NCI-H510A (cell line): ENCODE measurements at regions not wholly inside any gene's neighbourhood (a gene's known extent, or its start where the extent isn't known, plus 50 kb on each side); places are given as distances from the start of the nearest gene placed in this dataset.
"Not testable (repeated sequence)": the region's sequence is repeated elsewhere in the genome, so short reads cannot be mapped to it uniquely, and the experiment has no call there.

ENCODE experiments used
- DNase-seq: peaks from one replicate; lab custom pipeline; 2025; lab: John Stamatoyannopoulos, UW

GRCh38 chr21:16218682-16219343, 489.0 kb downstream of the USP25 start:
- DNase-seq: no peak

DNA sequence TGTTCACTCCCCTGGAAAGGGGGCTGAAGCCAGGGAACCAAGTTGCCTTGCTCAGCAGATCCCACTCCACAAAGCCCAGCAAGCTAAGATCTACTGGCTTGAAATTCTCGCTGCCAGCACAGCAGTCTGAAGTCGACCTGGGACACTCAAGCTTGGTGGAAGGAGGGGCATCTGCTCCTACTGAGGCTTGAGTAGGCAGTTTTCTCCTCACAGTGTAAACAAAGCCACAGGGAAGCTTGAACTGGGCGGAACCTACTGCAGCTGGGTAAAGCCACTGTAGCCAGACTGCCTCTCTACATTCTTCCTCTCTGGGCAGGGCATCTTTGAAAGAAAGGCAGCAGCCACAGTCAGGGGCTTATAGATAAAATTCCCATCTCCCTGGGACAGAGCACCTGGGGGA, 495.0 kb downstream of the USP25 start:
- not testable (repeated sequence) for DNase-seq

DNA sequence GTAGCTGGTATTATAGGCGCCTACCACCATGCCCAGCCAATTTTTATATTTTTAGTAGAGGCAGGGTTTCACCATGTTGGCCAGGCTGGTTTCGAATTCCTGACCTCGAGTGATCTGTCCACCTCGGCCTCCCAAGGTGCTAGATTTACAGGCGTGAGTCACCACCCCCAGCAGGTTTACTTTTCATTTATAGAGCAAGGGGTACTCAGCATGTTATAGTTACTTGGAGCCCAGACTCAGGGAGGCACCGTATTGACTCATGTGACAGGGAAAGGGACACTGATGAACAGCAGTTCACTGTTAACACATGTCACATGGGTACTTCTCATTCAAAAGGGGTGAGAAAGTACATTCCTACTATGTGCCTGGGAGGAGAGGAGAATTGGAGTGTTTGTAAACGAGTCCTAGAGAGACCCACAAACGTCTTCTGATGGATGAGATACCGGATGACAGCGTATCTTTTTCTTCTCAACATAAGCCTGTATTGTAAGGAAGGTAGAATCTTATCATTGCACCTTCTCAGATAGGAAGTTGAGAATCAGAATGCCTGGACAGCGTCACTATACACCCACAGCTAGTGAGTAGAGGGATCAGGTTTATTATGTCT, 510.0 kb downstream of the USP25 start:
- DNase-seq: no peak

- DNase-seq: no peak
These were observed 511.2 kb downstream of the USP25 start for GRCh38 chr21:16241016-16241415.

DNA sequence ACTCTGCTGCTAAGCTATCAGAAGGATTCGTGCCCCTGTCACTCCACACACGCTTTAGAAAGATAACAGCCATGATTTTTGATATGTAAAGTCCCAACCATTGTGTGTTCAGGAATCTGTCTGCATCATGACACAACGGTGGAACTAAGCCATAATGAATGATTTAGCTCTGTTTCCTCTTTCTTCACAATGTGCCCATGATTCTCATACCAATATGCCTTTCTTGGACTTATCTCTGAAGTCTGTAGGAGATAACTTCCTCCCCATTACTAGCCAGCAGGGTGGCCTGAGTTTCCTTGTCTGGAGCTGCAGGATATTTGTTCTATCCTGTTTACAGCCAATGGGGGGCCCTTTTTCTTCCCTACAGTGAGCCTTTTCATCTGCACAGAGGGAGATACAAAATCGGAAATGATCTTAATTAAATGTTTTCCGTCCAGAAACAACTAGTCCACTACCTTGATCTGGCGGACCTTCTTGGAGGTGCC, 511.7 kb downstream of the USP25 start:
- no peak for DNase-seq

DNA sequence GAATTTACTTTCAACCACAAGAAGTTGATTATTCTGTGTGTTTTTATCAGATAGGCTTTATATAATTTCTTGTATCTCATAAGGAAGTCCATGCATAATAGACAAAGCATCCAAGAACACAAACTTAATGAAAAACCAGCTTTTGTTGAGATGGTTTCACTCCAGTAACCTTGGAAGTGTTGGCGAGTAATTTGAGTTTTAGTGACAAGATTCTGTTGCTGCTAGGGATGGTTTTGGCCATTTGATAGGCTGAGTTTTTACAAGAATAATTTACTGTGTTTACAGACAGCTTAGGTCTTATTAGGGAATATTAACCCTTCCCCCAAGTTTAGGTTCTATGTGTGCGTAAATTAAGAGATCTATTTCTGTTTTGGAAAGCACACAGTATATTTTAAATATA, 513.6 kb downstream of the USP25 start:
- no peak for DNase-seq

GRCh38 chr21:16248705-16249104, 518.9 kb downstream of the USP25 start:
- no peak for DNase-seq

DNA sequence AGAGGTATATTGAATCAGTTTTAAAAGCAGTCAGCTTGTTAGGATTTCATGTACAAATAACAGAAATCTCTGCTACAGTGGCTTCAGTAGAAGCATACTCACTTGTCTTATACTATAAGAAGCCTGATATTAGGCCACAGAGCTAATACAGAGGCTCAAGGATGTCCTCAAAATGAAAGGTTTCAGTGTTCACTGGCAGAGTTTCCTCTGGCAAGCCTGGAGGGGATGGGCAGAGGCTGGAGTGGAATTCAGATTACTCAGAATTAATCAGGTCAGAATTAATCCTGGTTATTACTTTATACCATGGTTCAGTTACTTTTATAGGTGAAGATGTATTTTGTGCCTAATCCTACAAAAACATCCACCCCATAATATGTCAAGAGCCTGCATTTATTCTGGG, 520.5 kb downstream of the USP25 start:
- DNase-seq: no peak

DNA sequence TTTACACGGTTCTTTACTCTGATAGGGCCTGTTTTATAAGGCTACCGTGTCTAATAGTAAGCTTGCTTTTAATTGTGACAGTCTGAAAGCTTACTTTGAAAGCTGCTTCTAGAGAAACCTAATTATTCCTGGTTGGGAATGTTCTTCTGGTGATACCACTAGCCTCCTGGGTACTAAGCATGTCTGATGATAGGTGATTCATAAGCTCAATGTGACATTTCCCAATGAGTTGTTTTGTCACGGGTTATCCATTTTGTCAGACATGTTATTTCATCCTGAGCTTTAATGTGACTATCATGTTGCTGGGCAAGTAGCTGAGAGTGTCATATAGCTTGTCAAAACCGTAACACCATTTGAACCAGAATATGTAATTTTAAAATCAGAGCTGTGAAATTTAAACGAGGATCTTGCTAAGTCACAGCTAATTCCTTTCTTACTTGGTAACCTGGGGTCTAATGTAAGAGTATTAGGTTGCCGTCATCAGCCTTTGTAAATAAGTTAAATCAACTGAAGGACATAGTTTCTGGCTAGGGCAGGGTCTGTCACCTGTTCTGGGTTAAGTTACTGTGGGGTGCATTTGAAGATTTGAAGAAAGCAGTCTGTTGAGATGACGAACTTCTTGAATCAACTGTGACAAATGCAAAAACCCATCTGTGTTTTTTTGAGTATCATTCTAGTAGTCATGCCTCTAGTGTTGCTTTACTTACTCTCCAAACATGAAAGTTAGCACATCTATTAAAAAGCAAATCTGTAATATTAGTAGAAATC, 529.2 kb downstream of the USP25 start:
- no peak for DNase-seq

DNA sequence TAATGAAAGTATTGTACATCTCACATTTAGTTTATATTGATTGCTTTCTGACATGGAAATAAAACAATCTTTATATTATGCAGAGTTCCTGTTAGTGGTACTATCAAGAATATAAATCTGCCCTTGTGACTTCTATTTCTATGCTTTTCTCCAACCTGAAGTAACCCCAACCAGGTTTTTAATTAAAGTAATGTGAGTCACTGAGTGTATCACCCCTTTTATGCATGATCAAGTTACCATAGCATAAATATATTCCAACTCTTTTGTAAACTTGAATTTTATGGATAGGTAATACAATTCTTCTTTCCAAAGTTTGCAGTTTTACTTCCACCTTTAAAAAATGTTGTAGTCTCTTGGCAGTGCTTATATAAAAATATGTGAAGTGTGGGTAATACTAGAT, 532.3 kb downstream of the USP25 start:
- DNase-seq: no peak

GRCh38 chr21:16264319-16264718, 534.5 kb downstream of the USP25 start:
- no peak for DNase-seq

DNA sequence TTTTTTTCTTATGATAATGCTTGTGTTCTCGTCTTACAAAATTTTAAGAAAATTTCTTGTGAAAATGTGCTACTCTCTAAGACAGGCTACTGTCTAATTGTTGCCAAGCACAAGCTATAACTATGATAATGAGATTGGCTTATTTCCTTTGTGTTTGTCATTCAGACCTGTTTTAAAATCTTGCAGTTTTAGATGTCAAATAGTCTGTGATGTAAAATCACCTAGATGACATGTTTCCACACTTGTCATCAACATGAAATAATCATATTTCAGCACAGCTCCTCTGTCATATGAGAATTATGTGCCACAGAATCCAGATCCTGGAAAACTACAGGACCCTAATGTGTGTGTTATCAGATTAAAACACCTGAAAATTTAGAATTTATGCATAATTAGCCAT, 539.7 kb downstream of the USP25 start:
- DNase-seq: no peak

DNA sequence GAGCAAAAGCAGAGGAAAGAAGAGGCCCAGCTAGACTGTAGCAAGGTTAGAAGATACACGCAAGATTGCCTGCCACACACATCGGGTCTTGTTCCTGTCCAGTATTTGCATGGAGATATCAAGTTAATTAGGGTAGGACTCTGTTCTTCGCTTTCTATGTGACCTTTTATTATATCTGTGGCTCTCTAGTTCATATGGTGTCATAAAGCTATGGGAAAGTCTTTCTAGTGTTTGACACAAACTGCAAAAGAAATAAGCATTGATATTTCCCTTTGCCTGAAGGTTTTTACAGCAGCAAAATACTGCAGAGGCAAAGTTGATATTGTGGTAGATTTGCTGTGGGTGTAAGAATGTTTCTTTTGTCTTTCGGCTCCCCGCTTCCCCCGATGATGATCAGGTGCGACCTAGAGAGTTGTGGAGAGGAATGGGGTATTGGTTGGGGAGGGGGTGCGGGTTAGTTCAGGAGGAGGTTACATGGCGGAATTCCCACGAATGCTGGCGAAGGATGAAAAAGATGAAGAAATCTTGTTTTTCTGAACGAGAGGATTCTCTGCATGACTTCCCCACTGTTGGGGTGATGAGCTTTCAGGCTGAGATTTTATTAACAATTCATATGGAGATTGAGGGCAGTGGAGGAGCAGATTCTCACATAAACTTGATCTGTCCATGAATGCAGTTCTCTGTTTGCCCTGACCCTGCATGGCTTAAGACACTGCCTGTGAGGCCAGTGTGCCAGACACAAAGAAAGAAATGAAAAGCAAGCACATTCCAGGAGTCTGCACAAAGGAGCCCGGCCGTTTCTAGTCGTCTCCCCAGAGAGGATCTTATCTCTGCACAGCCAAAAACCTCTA, 550.2 kb downstream of the USP25 start:
- no peak for DNase-seq

DNA sequence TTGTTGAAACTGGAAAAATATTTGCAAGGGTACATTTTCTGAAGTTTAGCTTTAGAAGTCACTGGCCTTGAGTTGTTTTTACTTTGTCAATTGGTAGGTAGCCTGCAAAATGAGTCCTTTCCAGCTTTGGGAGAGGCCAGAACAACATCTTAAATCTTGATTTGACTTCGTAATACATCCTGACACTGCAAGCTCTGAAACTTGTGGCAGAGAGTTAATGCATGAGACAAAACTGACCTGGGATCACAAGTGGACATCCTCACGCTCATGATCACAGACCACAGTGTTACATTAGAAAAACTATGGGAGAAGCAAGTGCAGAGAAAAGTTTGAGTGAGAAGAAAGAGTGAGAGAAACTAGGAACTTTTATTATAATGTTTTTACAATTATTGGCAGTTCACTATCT, 550.9 kb downstream of the USP25 start:
- no peak for DNase-seq

DNA sequence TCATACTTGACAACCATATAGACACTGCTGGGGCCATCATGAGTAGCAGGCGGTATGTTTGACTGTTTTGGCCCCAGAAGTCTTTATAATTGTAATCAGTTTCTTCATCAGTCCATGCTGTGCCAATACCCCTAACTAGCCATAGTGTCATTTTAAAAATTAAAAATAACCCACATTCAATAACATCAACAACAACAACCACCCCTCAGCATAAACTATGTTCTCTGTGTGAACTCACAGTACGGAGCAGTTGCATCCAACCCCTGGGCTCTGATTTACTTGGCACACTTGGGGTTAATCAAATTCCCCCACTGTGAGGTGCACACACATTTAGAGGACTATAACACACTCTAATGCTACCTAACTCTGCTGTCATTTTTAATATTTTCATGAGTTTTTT, 553.7 kb downstream of the USP25 start:
- DNase-seq: no peak

DNA sequence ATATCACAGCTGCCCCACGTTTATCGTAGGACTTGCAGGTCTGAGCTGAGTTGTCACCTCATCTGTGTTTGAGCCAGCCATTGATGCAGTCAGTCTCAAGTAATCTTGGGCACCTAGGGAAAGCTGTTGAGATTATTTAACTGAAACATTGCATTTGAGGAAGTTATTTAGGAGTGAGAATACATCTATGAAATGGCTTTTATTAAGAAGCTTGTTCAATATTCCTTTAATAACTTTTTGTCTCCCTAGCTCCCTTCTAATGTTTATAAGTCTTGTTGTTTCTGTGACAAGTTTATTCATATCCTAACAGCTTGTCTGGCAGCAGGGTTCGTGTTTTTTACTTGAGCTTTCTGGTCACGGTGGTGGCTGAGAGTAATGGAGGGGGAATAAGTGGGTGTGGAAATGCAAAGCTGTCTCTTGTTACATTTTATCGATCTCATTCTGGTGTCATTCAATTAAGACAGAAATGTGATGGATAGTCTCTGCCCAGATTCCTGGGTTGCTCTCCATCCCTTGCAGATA, 555.9 kb downstream of the USP25 start:
- no peak for DNase-seq

DNA sequence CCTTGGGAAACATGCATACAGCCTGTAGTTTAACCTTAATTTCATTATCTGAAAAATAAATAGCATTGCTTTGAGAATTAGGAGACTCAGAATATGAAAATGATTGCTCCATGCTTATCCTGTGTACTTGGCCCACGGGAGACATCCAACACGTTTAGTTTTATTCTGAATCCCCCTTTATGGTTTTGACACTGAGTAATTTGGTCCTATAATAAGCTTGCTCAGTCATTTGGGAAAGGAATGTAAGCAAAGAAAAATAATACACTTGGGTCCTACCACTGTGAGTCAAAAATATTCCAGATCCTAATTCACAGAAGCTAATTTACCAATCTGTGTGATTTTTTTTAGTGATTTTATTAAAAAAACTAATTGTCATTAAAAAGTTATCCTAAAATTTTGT, 557.3 kb downstream of the USP25 start:
- DNase-seq: no peak

- DNase-seq: no peak
These were observed 561.5 kb downstream of the USP25 start for GRCh38 chr21:16291296-16291695.

DNA sequence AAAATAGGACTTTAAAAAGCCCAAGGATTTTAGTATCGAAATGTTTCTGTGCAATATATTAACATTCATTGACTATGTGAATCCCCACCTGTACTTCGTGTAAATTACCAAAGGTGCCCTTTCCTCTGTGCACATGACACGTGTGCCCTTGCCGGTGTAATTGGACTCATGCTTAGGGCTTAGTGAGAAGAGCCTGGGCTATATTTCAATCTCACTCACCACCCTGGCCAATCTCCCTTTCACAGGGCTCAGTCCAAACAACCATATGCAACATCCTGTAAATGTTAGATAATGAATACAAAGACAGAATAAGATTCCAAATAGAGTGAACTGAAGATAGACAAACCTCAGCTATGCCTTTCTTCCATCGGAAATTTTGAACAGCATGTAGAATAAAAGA, 564.3 kb downstream of the USP25 start:
- no peak for DNase-seq

DNA sequence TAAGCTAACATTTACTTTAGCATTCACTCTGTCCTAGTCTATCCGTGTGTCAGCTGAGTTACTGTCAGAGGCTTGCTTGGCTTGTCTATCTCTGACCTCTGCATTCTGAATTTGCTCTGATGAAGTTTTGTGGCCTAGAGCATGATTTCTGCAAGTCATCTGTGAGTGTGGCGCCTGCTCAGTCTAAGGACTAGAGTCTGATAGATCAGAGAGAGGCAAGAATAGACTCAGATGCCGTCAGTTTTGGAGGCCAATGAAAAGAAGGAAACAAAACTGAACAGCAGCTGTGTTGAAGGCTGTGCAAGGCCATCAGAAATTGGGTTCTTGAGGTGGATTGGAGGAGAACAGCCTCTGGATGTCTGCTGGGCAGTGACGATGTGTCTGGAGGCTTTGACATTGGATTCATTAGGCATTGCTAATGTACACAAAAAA, 573.1 kb downstream of the USP25 start:
- no peak for DNase-seq

DNA sequence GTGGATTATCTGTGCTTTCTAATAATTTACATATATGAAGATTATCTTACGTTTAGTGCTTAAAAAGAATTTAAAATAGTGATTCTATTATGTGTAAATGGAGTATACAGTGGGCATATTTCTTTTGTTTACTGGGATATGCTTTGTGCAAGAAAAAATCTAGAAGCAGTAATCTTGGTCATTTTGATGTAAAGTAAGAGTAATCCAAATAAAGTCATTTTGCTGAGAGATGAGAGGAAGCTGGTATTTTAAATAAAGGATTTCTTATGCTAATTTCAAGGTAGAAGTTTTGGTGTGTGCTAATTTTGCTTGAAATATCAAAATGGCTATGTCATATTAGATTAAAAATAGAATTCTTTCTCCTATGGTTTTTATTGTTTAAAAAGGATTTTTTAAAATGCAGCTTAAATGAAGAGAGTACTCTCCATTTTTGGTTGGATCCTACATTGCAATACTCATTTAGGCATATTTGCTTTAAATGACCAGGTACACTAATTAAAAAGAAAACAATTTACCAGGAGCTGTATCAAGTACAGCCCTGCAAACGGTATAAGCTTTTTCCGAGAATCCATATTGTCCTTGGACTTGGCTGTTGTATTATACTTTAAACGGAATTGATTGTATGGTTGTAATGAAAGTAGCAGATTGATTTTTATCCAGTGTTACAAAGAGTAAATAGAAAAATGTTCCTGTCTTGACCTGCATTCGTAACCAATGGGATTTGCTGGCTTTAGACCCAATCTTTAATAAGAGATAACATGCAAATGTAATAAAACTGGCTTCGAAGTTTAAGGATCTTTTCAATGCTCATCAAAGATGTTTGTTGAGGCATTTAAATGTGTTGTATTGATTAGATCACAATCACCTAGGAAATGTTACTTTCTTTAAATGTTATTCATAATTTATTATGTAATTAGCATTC, 574.7 kb downstream of the USP25 start:
- no peak for DNase-seq
